Stimulated activated CD4-positive, alpha-beta T cell treated with anti-CD3 and anti-CD28 coated beads, TNF-alpha, amount 100 ng/mL, for 48 hours (primary cell): ENCODE measurements at regions not wholly inside any gene's neighbourhood (a gene's known extent, or its start where the extent isn't known, plus 50 kb on each side); places are given as distances from the start of the nearest gene placed in this dataset.
"Not testable (repeated sequence)": the region's sequence is repeated elsewhere in the genome, so short reads cannot be mapped to it uniquely, and the experiment has no call there.

Experiments used
- DNase-seq, 3 donors: peaks; one replicate each; pipeline ENCODE4 v3.0.0-alpha.2; 2020; ENCODE audit warnings: low read depth in 3 of 3

GRCh38 chr21:38112219-38112789, 144.5 kb upstream of the KCNJ15 start:
- no peak for DNase-seq

GRCh38 chr21:38114717-38115333, 142.0 kb upstream of the KCNJ15 start:
- no peak for DNase-seq

GRCh38 chr21:38115870-38116269, 140.9 kb upstream of the KCNJ15 start:
- DNase-seq = no peak

GRCh38 chr21:38119793-38120192, 137.0 kb upstream of the KCNJ15 start:
- DNase-seq = no peak

- DNase-seq = not testable (repeated sequence)
Measured at GRCh38 chr21:38120679-38120983, 136.2 kb upstream of the KCNJ15 start.

- DNase-seq = no peak
Measured at GRCh38 chr21:38120984-38121855, 135.6 kb upstream of the KCNJ15 start.

GRCh38 chr21:38121888-38122720, 134.7 kb upstream of the KCNJ15 start:
- DNase-seq = no peak

GRCh38 chr21:38123626-38124025, 133.2 kb upstream of the KCNJ15 start:
- DNase-seq = no peak

- DNase-seq = peak; percentile 37 to 43 (median 40)
Measured at GRCh38 chr21:38126666-38127303, 130.0 kb upstream of the KCNJ15 start.

GRCh38 chr21:38129711-38130110, 127.1 kb upstream of the KCNJ15 start:
- DNase-seq = no peak

- no peak for DNase-seq
Measured at GRCh38 chr21:38133240-38133639, 123.6 kb upstream of the KCNJ15 start.

- DNase-seq = no peak
Measured at GRCh38 chr21:38134084-38134873, 122.5 kb upstream of the KCNJ15 start.

GRCh38 chr21:38136201-38136600, 120.6 kb upstream of the KCNJ15 start:
- no peak for DNase-seq

GRCh38 chr21:38139380-38140168, 117.2 kb upstream of the KCNJ15 start:
- no peak for DNase-seq

GRCh38 chr21:38140207-38140903, 116.4 kb upstream of the KCNJ15 start:
- DNase-seq = no peak

- DNase-seq = no peak
Measured at GRCh38 chr21:38142224-38142623, 114.6 kb upstream of the KCNJ15 start.

- DNase-seq = no peak
Measured at GRCh38 chr21:38144193-38144592, 112.6 kb upstream of the KCNJ15 start.

GRCh38 chr21:38145104-38145503, 111.7 kb upstream of the KCNJ15 start:
- DNase-seq = no peak

GRCh38 chr21:38147391-38147790, 109.4 kb upstream of the KCNJ15 start:
- DNase-seq = no peak
